Ishikawa (cell line): ENCODE measurements at regions not wholly inside any gene's neighbourhood (a gene's known extent, or its start where the extent isn't known, plus 50 kb on each side); places are given as distances from the start of the nearest gene placed in this dataset.
A peak's percentile ranks its signal among the peaks of the same experiment; 100 is the strongest.

Source experiments
- CEBPB ChIP-seq: IDR thresholded peaks from 2 replicates; pipeline ENCODE4 v1.6.1; 2012
- CREB1 ChIP-seq: IDR thresholded peaks from 2 replicates; pipeline ENCODE4 v1.6.1; 2012; ENCODE audit warnings: low read depth
- EGR1 ChIP-seq: IDR thresholded peaks from 2 replicates; pipeline ENCODE4 v1.6.1; 2012
- EP300 ChIP-seq: IDR thresholded peaks from 2 replicates; pipeline ENCODE4 v1.6.1; 2012; ENCODE audit warnings: borderline replicate concordance
- FOXM1 ChIP-seq: IDR thresholded peaks from 2 replicates; pipeline ENCODE4 v1.6.1; 2012; ENCODE audit warnings: low read depth, borderline replicate concordance
- MAX ChIP-seq: IDR thresholded peaks from 2 replicates; pipeline ENCODE4 v1.6.1; 2012
- NFIC ChIP-seq: IDR thresholded peaks from 2 replicates; pipeline ENCODE4 v1.6.1; 2012
- RAD21 ChIP-seq: IDR thresholded peaks from 2 replicates; pipeline ENCODE4 v1.6.1; 2012; ENCODE audit warnings: low read depth
- REST ChIP-seq: IDR thresholded peaks from 2 replicates; pipeline ENCODE4 v1.6.1; 2012; ENCODE audit warnings: low read depth, mild to moderate bottlenecking
- TAF1 ChIP-seq: IDR thresholded peaks from 2 replicates; pipeline ENCODE4 v1.6.1; 2012; ENCODE audit warnings: low read depth, mild to moderate bottlenecking
- TCF12 ChIP-seq: IDR thresholded peaks from 2 replicates; pipeline ENCODE4 v1.6.1; 2012; ENCODE audit warnings: low read depth
- TEAD4 ChIP-seq: IDR thresholded peaks from 2 replicates; pipeline ENCODE4 v1.6.1; 2012
- USF1 ChIP-seq: IDR thresholded peaks from 2 replicates; pipeline ENCODE4 v1.6.1; 2012
- YY1 ChIP-seq: IDR thresholded peaks from 2 replicates; pipeline ENCODE4 v1.6.1; 2012; ENCODE audit warnings: low read depth
- ZBTB7A ChIP-seq: IDR thresholded peaks from 2 replicates; pipeline ENCODE4 v1.6.1; 2012; ENCODE audit warnings: low read depth

- no peak for TF ChIP-seq ZBTB7A
- TF ChIP-seq TCF12: no peak
- TF ChIP-seq CEBPB: no peak
- no peak for TF ChIP-seq RAD21
- TF ChIP-seq TEAD4: no peak
- no peak for TF ChIP-seq USF1
- TF ChIP-seq EP300: no peak
Observed at GRCh38 chr7:94258418-94259300, 136.0 kb upstream of the COL1A2 start.

GRCh38 chr7:94261067-94261466 lies 133.6 kb upstream of the COL1A2 start:
- no peak for TF ChIP-seq YY1
- TF ChIP-seq EGR1: no peak

- TF ChIP-seq EP300 (no peak), TEAD4 (no peak), MAX (no peak), REST (no peak), EGR1 (no peak), TAF1 (no peak), TCF12 (no peak), USF1 (no peak), ZBTB7A (no peak), NFIC (no peak), RAD21 (no peak), FOXM1 (no peak), YY1 (no peak), CEBPB (no peak), CREB1 (no peak)
Observed at GRCh38 chr7:94264756-94265155, 129.9 kb upstream of the COL1A2 start.

GRCh38 chr7:94265456-94265855 lies 129.2 kb upstream of the COL1A2 start:
- TF ChIP-seq EGR1 (no peak), REST (no peak), MAX (no peak), YY1 (no peak), CREB1 (no peak), TCF12 (no peak), USF1 (no peak), ZBTB7A (no peak), RAD21 (no peak), FOXM1 (no peak), EP300 (no peak), NFIC (no peak), TEAD4 (no peak), TAF1 (no peak), CEBPB (no peak)

GRCh38 chr7:94266238-94266644 lies 128.5 kb upstream of the COL1A2 start:
- peak; percentile 95 for TF ChIP-seq CEBPB
- no peak for TF ChIP-seq FOXM1
- no peak for TF ChIP-seq EP300
- TF ChIP-seq EGR1: no peak
- TF ChIP-seq TAF1: no peak

GRCh38 chr7:94270772-94271171 lies 123.9 kb upstream of the COL1A2 start:
- no peak for TF ChIP-seq REST
- no peak for TF ChIP-seq ZBTB7A
- no peak for TF ChIP-seq CEBPB
- TF ChIP-seq FOXM1: no peak
- no peak for TF ChIP-seq TAF1
- no peak for TF ChIP-seq USF1
- TF ChIP-seq TCF12: no peak
- no peak for TF ChIP-seq MAX
- no peak for TF ChIP-seq TEAD4
- no peak for TF ChIP-seq RAD21
- no peak for TF ChIP-seq CREB1
- no peak for TF ChIP-seq EP300
- no peak for TF ChIP-seq NFIC
- TF ChIP-seq EGR1: no peak
- no peak for TF ChIP-seq YY1
